T47D (cell line): ENCODE measurements at regions not wholly inside any gene's neighbourhood (a gene's known extent, or its start where the extent isn't known, plus 50 kb on each side); places are given as distances from the start of the nearest gene placed in this dataset.
"Not testable (repeated sequence)": the region's sequence is repeated elsewhere in the genome, so short reads cannot be mapped to it uniquely, and the experiment has no call there.

Experiments used
- DNase-seq, 2 experiments: peaks; one replicate each; pipeline versions ENCODE4 v3.0.0 to v3.0.0-alpha.2; 2011 to 2012; ENCODE audit warnings: low read depth in 1 of 2, low spot score in 1 of 2
- JUND ChIP-seq: IDR thresholded peaks from 2 replicates; pipeline ENCODE4 v1.6.1; 2012; ENCODE audit warnings: low read depth
- in situ Hi-C: cut with HindIII; loops from 2 replicates; pipeline ENCODE4 v1.10.0; 2016; ENCODE audit warnings: low sequenced_read_pairs, low pct_unique_long_range_greater_than_20kb

DNA sequence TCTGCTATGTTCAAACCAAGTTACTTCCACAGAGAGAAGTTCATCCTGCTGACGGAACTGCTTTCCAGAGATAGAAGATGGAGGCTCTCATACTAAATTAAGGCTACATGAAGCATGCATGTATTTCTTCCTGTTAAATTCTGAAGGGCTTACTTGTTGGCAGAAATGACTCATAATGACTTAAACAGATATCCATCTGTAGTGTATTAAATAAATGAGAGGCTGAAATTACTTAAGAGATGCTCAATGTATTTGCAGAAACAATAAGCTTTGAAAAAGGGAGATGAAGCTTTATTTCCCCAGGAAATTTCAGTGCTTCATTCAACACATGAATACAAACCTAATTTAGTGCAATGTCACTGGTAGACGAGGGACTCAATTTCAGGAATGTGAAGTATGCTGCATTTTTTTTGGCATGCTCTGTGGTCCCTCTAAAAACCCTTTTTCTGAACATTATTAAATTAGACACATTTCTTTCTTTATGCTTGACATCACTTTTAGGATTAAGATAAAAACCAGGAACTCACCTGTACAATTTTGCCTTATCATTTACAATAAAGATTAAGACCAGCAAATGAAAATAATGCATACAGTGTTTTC lies 759.1 kb upstream of the POU3F4 start:
- in situ Hi-C loops = no loop called here
- no peak for TF ChIP-seq JUND
- DNase-seq = no peak

DNA sequence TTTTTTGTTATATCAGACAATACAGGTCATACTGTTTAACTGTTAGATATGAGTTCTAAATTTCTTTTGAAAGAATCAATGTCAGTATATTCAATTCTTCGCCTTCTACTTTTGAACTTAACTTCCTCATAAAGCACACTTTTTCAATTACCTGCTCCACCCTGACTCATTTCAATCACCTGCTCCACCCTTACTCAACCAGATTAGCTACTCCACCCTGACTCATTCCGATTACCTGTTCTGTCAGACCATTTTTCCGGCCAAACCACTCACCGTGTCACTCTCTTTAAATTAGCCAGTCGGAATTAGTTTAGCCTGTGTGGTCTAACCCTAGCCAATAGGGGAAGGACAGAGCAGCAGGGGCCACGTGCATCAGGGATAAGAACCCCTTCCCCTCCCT lies 751.8 kb upstream of the POU3F4 start:
- in situ Hi-C loops = no loop called here
- no peak for DNase-seq

DNA sequence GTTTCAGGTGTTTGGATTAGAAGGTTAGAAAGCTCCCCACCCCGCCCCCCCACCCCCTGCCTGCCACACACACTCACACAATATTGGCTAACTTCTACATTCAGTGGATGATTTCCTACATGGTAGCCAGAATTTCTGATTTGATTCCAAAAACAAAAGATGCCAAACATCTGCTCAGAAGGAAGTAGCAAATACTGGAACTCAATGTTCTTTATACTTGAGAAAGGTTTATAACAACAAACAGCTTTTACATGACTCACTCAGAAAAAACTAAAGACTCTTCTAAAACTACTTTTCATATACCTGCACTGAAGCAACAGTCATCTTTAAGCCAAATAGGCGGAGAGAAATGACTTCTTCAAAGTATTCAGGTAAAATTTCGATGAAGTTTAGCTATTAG lies 750.5 kb upstream of the POU3F4 start:
- no peak for TF ChIP-seq JUND
- in situ Hi-C loops = no loop called here
- DNase-seq = no peak

More for the DNA sequence above, 751.8 kb upstream of the POU3F4 start:
- no peak for TF ChIP-seq JUND

DNA sequence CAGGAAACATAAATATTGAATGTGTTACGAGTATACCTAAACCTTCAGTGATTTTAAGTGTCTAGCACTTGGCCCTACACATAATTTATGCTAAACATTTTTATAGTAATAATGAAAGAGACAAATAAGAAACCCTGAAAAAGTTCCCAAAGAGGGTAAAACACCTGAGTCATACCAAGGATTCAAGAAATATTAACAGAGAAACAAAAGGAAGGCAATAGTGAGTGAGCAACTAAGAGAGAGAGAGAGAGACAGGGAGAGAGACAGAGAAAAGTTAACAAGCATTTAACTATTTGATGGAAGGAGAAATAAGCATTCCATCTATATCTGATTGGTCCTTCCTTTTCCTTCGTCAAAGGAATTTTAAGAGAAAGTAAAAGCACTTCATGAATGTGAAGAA lies 743.6 kb upstream of the POU3F4 start:
- DNase-seq = no peak
- no peak for TF ChIP-seq JUND
- in situ Hi-C loops = no loop called here

DNA sequence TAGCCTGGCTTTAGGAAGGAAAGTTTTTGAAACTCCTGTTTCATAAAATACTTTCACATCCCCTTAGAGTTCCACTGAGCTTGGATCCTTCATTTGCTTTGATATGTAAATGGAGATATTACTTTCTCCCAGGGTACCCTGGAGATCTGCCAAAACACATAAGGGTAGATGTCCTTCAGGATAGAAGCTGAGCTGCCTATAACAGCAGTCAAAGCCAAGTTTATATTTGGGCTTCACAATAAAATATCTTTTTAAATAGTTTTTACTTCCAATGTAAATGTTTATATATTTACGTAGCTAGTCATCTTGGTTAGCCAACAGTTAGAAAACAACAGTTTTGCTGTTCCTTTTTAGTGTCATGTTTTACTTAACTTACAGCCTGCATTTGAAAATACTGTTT lies 742.3 kb upstream of the POU3F4 start:
- DNase-seq = peak in 1 of 2 experiments; percentile 67
- in situ Hi-C loops = no loop called here
- TF ChIP-seq JUND = peak; percentile 85

DNA sequence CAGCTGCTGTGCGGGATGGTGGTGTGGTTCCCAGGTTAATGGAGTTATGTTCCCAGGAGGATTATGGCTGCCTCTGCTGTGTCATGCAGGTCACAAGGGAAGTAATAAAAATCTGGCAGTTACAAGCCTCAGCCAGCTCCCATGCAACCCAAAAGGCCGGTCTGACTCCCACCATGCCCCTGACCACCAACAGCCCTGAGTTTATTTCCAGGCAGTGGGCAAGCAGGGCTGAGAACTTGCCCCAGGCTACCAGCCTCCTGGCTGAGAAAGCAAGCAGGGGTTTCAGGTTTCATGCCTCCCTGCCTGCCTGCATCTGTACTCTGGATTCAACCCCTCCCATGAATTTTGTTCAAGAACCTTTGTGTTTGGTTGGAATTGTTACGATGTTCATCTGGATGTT lies 732.7 kb upstream of the POU3F4 start:
- no peak for TF ChIP-seq JUND
- in situ Hi-C loops = no loop called here

DNA sequence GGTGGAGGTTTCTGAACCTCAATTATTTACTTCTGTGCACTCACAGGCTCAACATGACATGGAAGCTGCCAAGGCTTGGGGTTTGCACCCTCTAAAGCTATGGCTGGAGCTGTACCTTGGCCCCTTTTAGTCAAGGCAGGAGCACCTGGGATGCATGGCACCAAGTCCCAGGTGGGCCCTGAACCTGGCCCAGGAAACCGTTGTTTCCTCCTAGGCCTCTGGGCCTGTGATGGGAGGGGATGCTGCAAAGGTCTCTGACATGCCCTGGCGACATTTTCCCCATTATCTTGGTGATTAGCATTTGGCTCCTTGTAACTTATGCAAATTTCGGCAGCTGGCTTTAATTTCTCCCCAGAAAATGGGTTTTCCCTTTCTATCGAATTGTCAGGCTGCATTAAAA lies 726.1 kb upstream of the POU3F4 start:
- no peak for TF ChIP-seq JUND
- DNase-seq = no peak
- in situ Hi-C loops = no loop called here

More for the DNA sequence above, 732.7 kb upstream of the POU3F4 start:
- no peak for DNase-seq

DNA sequence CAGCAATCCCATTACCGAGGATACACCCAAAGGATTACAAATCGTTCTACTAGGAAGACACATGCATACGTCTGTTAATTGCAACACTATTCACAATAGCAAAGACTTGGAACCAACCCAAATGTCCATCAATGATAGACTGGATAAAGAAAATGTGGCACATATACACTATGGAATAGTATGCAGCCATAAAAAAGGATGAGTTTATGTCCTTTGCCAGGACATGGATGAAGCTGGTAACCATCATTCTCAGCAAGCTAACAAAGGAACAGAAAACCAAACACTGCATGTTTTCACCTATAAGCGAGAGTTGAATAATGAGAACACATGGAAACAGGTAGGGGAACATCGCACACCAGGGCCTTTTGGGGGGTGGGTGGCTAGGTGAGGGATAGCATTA lies 695.2 kb upstream of the POU3F4 start:
- DNase-seq, in situ Hi-C loops: not testable (repeated sequence)

DNA sequence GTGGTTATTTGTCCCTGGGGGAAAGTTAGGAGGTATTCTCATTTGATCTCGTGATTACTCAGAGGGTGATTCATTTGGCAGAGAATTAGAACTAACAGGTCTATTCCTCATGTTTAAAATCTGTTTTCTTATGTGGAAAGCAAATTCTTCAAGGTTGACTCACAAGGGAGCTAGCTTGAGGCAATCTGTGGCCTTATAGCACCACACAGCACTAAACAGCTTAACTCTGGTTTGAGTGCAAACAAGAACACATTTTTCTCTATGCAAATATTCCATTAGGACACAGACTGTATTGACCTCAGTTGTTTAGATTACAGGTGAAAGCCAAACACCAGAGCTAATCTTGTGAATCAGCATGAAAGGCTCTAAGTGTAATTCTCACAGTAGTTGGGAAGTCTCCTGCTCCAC lies 694.4 kb upstream of the POU3F4 start:
- in situ Hi-C loops = no loop called here
- peak; percentile 86; the same call in 1 of the 2 replicates for TF ChIP-seq JUND

DNA sequence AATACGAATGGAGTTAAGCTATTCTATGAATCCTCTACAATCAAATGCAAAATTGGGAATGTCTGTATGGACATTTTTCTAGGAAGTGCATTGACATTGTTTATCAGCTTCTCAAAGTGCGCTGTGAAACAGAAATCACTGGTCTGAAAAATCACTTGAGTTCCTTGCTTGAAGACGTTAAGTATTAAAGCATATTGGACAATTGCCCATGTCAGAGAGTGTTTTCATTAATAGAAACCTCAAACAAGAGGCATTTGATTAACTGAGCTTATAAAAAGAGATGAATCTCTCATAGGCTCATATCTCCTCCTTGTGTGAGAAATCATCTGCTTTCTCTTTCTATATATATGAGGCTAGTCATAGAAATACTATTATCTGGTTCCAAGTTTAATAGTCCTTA lies 692.1 kb upstream of the POU3F4 start:
- in situ Hi-C loops = no loop called here

More for the DNA sequence above, 694.4 kb upstream of the POU3F4 start:
- DNase-seq = peak in 1 of 2 experiments; percentile 94

DNA sequence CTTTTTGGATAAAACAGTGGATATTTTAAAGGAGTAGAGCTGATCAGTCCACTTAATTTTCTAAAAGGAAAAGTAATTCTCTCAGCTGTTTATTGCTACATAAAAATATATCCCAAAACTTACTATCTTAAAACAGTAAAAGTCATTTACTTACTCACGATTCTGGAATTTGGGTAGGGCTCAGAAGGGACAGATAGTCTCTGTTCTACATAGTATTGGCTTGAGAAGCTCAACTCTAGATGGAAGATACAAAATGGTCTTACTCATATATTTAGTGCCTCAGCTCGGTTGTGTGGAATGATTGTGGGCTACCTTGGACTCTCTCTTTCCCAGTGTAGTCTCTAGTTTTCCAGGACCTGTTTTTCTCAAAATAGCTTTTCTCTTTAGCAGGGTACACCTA lies 691.5 kb upstream of the POU3F4 start:
- TF ChIP-seq JUND = no peak
- in situ Hi-C loops = no loop called here
- no peak for DNase-seq

More for the DNA sequence above, 692.1 kb upstream of the POU3F4 start:
- no peak for TF ChIP-seq JUND
- DNase-seq = no peak

DNA sequence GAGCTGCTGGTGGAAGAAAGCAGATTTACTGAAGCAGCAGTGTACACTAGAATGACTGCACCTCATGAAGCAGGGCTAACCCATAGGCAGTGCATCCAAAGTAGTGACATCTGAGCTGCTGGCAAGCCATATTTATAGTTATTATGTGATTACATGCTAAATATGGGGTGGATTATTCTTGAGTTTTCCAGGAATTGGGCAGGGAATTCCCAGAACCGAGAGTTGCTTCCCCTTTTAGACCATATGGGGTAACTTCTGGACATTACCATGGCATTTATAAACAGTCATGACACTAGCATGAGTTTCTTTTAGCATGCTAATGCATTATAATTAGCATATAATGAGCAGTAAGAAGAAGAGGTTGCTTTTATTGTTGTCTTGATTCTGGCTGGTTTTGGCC lies 665.8 kb upstream of the POU3F4 start:
- TF ChIP-seq JUND = no peak
- DNase-seq = no peak
- in situ Hi-C loops = no loop called here

DNA sequence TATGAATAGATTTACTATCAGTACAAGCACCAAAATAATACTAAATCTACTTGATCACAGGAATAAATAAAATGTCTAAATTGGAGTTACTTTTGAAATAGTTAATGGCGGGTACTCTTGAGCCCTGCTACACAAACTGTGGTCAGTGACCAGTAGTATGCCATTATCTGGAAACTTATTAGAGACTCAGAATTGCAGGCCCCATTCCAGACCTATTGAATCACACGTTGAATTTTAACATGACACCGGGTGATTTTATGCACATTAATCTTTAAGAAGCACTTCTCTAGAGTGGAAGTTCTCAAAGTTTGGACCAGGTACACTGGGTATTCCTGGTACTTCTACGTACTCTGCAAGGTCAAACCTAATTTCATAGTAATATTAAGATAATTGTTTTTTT lies 660.0 kb upstream of the POU3F4 start:
- TF ChIP-seq JUND = no peak
- in situ Hi-C loops = no loop called here
- DNase-seq = no peak
